ENCODE measurements at regions not wholly inside any gene's neighbourhood (a gene's known extent, or its start where the extent isn't known, plus 50 kb on each side); places are given as distances from the start of the nearest gene placed in this dataset.

- DNase-seq: no peak
These were observed 853.0 kb downstream of the SLITRK6 start for GRCh38 chr13:84946192-84946591.

GRCh38 chr13:84940798-84941197, 858.4 kb downstream of the SLITRK6 start:
- DNase-seq: no peak

- DNase-seq: no peak
These were observed 859.1 kb downstream of the SLITRK6 start for GRCh38 chr13:84940167-84940566.

- DNase-seq: no peak
These were observed 864.3 kb downstream of the SLITRK6 start for GRCh38 chr13:84934911-84935310.

GRCh38 chr13:84933797-84934196, 865.4 kb downstream of the SLITRK6 start:
- no peak for DNase-seq

- DNase-seq: no peak
These were observed 868.0 kb downstream of the SLITRK6 start for GRCh38 chr13:84931264-84931663.

- no peak for DNase-seq
These were observed 871.6 kb downstream of the SLITRK6 start for GRCh38 chr13:84927442-84928169.

GRCh38 chr13:84925443-84925842, 873.8 kb downstream of the SLITRK6 start:
- DNase-seq: no peak

GRCh38 chr13:84923831-84924230, 875.4 kb downstream of the SLITRK6 start:
- no peak for DNase-seq

GRCh38 chr13:84917252-84917878, 881.9 kb downstream of the SLITRK6 start:
- DNase-seq: no peak

GRCh38 chr13:84912720-84913119, 886.5 kb downstream of the SLITRK6 start:
- no peak for DNase-seq

- no peak for DNase-seq
These were observed 888.8 kb downstream of the SLITRK6 start for GRCh38 chr13:84910423-84910822.

GRCh38 chr13:84903391-84903790, 895.8 kb downstream of the SLITRK6 start:
- DNase-seq: no peak

GRCh38 chr13:84902243-84902642, 897.0 kb downstream of the SLITRK6 start:
- no peak for DNase-seq

GRCh38 chr13:84896128-84896527, 903.1 kb downstream of the SLITRK6 start:
- peak; percentile 25 for DNase-seq

GRCh38 chr13:84894749-84895148, 904.5 kb downstream of the SLITRK6 start:
- no peak for DNase-seq

GRCh38 chr13:84885868-84886267, 913.4 kb downstream of the SLITRK6 start:
- DNase-seq: no peak

- DNase-seq: no peak
These were observed 925.3 kb downstream of the SLITRK6 start for GRCh38 chr13:84873951-84874350.

- DNase-seq: no peak
These were observed 929.0 kb downstream of the SLITRK6 start for GRCh38 chr13:84870190-84870589.

- no peak for DNase-seq
These were observed 932.0 kb downstream of the SLITRK6 start for GRCh38 chr13:84867246-84867645.

GRCh38 chr13:84865783-84866221, 933.4 kb downstream of the SLITRK6 start:
- peak; percentile 9 for DNase-seq

GRCh38 chr13:84864341-84864740, 934.9 kb downstream of the SLITRK6 start:
- no peak for DNase-seq

GRCh38 chr13:84847107-84847506, 952.1 kb downstream of the SLITRK6 start:
- no peak for DNase-seq

All from right kidney (tissue), 1 donor.